K562 (cell line): ENCODE measurements at regions not wholly inside any gene's neighbourhood (a gene's known extent, or its start where the extent isn't known, plus 50 kb on each side); places are given as distances from the start of the nearest gene placed in this dataset.

ENCODE experiments used
- ADNP ChIP-seq: fragments of 200-800 bp; sonication (Bioruptor generic); IDR thresholded peaks from 2 replicates; pipeline ENCODE4 v1.6.1; 2016; ENCODE audit warnings: missing genetic modification characterization, missing compliant biosample characterization
- ESRRA ChIP-seq: fragments of 450-650 bp; IDR thresholded peaks from 2 replicates; pipeline ENCODE4 v1.6.1; 2014; ENCODE audit warnings: low read depth, mild to moderate bottlenecking, moderate library complexity, borderline replicate concordance
- IRF9 ChIP-seq: fragments of 450-650 bp; IDR thresholded peaks from 2 replicates; pipeline ENCODE4 v1.6.1; 2016; ENCODE audit warnings: missing biosample characterization, missing genetic modification characterization
- LCOR ChIP-seq: sonication (generic); formaldehyde crosslinking; IDR thresholded peaks from 2 replicates; pipeline ENCODE4 v1.8.0; 2022; ENCODE audit warnings: mild to moderate bottlenecking, missing genetic modification reagents
- TBP ChIP-seq: optimal IDR thresholded peaks from 2 replicates; pipeline ENCODE3; 2011; ENCODE audit warnings: low read depth, low read length, improper control_type of control experiment
- TF ChIP-seq, protein P1 (sequence below), 3 experiments: IDR thresholded peaks in 2 of 3; conservative IDR thresholded peaks in 1 of 3; 2 replicates each; pipeline ENCODE4 v1.5.1; 2011 to 2012; ENCODE audit warnings: low read length in 3 of 3, mild to moderate bottlenecking in 3 of 3, control low read depth in 2 of 3, improper control_type of control experiment in 1 of 3, inconsistent platforms in 1 of 3, low read depth in 1 of 3, mixed read lengths in 1 of 3, moderate library complexity in 1 of 3; ENCODE audit not compliant: insufficient read depth in 2 of 3

DNA sequence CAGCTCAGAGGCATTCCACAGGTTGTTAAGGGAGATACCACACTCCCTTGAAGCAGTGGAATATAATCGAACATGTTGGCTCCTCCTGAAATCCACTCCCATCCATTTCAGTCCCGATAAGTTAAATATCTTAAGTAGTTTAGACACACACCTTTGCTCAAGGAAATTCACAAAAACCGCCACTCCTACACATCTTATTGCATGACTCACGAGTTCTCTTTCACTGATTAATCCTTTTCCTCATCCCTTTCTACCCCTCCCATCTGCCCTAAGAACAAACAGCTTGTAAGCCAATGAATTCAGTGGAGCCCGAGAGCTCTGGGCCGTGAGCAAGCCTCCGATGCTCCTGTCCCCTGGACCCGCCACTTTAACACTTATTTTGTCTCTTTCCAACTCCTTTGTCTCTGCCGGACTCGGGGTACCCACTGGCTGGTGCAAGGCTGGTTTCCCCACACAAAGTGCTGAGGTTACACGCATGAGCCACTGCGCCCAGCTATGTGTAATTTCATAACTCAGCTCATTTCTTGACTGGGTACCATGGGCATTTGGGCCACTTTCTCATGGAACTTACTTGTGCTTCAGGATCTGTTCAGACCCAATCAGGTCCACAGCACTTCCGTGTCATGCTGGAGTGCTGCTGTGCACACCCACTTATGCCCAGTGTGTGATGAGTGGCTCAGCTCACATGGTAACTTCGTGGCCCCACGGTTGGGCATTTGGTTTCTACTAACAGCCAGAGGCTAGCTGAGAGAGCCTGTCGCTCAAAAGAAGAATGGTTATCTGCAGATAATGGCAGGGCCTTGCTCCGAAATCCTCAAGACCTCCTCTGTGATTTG, 171.8 kb upstream of the ALG10B start:
- TF ChIP-seq, protein P1, sequence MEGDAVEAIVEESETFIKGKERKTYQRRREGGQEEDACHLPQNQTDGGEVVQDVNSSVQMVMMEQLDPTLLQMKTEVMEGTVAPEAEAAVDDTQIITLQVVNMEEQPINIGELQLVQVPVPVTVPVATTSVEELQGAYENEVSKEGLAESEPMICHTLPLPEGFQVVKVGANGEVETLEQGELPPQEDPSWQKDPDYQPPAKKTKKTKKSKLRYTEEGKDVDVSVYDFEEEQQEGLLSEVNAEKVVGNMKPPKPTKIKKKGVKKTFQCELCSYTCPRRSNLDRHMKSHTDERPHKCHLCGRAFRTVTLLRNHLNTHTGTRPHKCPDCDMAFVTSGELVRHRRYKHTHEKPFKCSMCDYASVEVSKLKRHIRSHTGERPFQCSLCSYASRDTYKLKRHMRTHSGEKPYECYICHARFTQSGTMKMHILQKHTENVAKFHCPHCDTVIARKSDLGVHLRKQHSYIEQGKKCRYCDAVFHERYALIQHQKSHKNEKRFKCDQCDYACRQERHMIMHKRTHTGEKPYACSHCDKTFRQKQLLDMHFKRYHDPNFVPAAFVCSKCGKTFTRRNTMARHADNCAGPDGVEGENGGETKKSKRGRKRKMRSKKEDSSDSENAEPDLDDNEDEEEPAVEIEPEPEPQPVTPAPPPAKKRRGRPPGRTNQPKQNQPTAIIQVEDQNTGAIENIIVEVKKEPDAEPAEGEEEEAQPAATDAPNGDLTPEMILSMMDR (IDR thresholded peaks at IDR 0.05 in 2 of 3, conservative IDR thresholded peaks at IDR 0.05 in 1 of 3; ENCODE audit: insufficient read depth in 2 of 3, low read depth in 1 of 3, low read length in 3 of 3), result no peak
- TF ChIP-seq IRF9 (tag), result no peak
- no peak for TF ChIP-seq LCOR
- no peak for TF ChIP-seq ADNP
- TF ChIP-seq TBP, result no peak
- TF ChIP-seq ESRRA, result no peak
